Adrenal gland (tissue), 9 donors: ENCODE measurements at regions not wholly inside any gene's neighbourhood (a gene's known extent, or its start where the extent isn't known, plus 50 kb on each side); places are given as distances from the start of the nearest gene placed in this dataset.

ENCODE experiments used
- DNase-seq, 7 donors: peaks; one replicate each; pipeline ENCODE4 v3.0.0-alpha.2; 2019 to 2020
- H3K27ac ChIP-seq, 5 donors: fragments of 200-600 bp; sonication (generic) in 4 of 5; 1 replicate in 3 of 5; 2 replicates in 2 of 5; pipeline versions ENCODE4 v1.5.1 to v1.8.0; 2016 to 2020; ENCODE audit warnings: mild to moderate bottlenecking in 1 of 5
- H3K27me3 ChIP-seq: fragments of 200-600 bp; 2 replicates; pipeline ENCODE4 v1.8.0; 2021
- H3K36me3 ChIP-seq, 2 donors: fragments of 200-600 bp; replicated peaks in 1 of 2; 1 replicate in 1 of 2; 2 replicates in 1 of 2; pipeline versions ENCODE4 v1.5.1 to v1.8.0; 2018 to 2022
- H3K4me1 ChIP-seq, 2 donors: fragments of 200-600 bp; replicated peaks in 1 of 2; 1 replicate in 1 of 2; 2 replicates in 1 of 2; pipeline versions ENCODE4 v1.5.1 to v1.8.0; 2018 to 2021
- H3K4me3 ChIP-seq, 4 donors: fragments of 200-600 bp; sonication (generic) in 3 of 4; one replicate each; pipeline ENCODE4 v1.5.1; 2016 to 2018
- H3K9me3 ChIP-seq, 3 donors: fragments of 200-600 bp; sonication (generic) in 1 of 3; replicated peaks in 1 of 3; 1 replicate in 2 of 3; 2 replicates in 1 of 3; pipeline versions ENCODE4 v1.5.1 to v1.8.0; 2016 to 2021
- CTCF ChIP-seq, 6 experiments: fragments of 450-650 bp in 4 of 6; fragments of 200-600 bp in 2 of 6; sonication (generic) in 1 of 6; IDR thresholded peaks; 1 replicate in 5 of 6; 2 replicates in 1 of 6; pipeline versions ENCODE4 v1.5.1 to v1.8.0; 2016 to 2021; ENCODE audit warnings: antibody characterized with exemption in 6 of 6, mild to moderate bottlenecking in 2 of 6, moderate library complexity in 1 of 6
- POLR2A ChIP-seq, 2 donors: fragments of 450-650 bp; IDR thresholded peaks; one replicate each; pipeline ENCODE4 v1.6.1; 2017; ENCODE audit warnings: antibody characterized with exemption in 2 of 2, mild to moderate bottlenecking in 2 of 2, moderate library complexity in 1 of 2
- WGBS, 4 donors: extraction: QIAGEN DNeasy Blood & Tissue Kit in 2 of 4; methylation state at CpG; one replicate each; pipeline versions ENCODE4 v1.1.5 to v1.1.7; 2013 to 2017; 5-methylcytosine and 5-hydroxymethylcytosine counted together
- intact Hi-C, 2 donors: fragments of 100-400 bp; cut with DNase I; formaldehyde crosslinking; loops; one replicate each; pipeline versions ENCODE4 v1.14.1 to v1.15.0; 2022 to 2023
- donor health status: healthy with polysubstance abuse.
- donor health status: Bipolar disorder and iron deficiency.
- donor health status: DM: yes; HTN: yes; CAD: no.
- donor health status: DM: no; HTN: no; CAD: no.
- donor health status: DM: no; HTN: no; CAD: no.

GRCh38 chr20:17142666-17143065 is 84.2 kb upstream of the PCSK2 start:
- whole genome bisulfite sequencing, 4 donors: 57 to 67% (median 60%) methylated on average over 3 of the region's 3 CpGs
- TF ChIP-seq CTCF (IDR thresholded peaks at IDR 0.05): no peak
- no peak for TF ChIP-seq POLR2A (IDR thresholded peaks at IDR 0.05)

GRCh38 chr20:17150858-17151257 is 76.0 kb upstream of the PCSK2 start:
- Histone ChIP-seq H3K4me1 (no peaks in the 10 kb centered on the region), H3K36me3 (no peaks in the 10 kb centered on the region), H3K9me3 (no peaks in the 10 kb centered on the region), H3K27ac (no peak overlapping the region), H3K27me3 (no peaks in the 10 kb centered on the region), H3K4me3 (no peak overlapping the region)
- WGBS, 4 donors: 30 to 43% (median 41%) methylated on average over 1 of the region's 1 CpG
- intact Hi-C loops: no loop called here
- no peak for TF ChIP-seq CTCF (IDR thresholded peaks at IDR 0.05)
- DNase-seq: no peak

More at GRCh38 chr20:17142666-17143065, 84.2 kb upstream of the PCSK2 start:
- Histone ChIP-seq H3K4me3 (no peak overlapping the region), H3K4me1 (no peaks in the 10 kb centered on the region), H3K9me3 (no peaks in the 10 kb centered on the region), H3K36me3 (no peaks in the 10 kb centered on the region), H3K27me3 (no peaks in the 10 kb centered on the region), H3K27ac (no peak overlapping the region)
- intact Hi-C loops: no loop called here
- DNase-seq: no peak

DNA sequence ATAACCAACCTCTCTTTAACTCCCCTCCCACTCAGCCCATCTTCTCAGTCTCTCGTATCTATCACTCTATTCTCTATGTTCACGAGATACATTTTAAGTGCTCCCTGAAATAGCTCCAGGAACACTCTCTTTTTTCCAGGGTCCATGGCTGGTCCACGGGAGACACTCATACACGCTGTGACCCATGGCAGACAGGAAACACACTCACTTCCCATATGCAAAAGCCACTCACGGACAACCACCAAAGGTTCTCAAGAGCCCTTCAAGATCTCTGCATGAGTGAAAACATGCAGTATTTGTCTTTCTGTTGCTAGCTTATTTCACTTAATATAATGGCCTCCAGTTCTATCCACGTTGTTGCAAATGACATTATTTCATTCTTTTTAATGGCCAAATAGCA is 71.4 kb upstream of the PCSK2 start:
- Histone ChIP-seq H3K36me3 (no peaks in the 10 kb centered on the region), H3K4me1 (no peaks in the 10 kb centered on the region), H3K27me3 (no peaks in the 10 kb centered on the region), H3K27ac (no peak overlapping the region), H3K4me3 (no peak overlapping the region), H3K9me3 (no peaks in the 10 kb centered on the region)
- no peak for TF ChIP-seq CTCF (IDR thresholded peaks at IDR 0.05)
- no peak for TF ChIP-seq POLR2A (IDR thresholded peaks at IDR 0.05)
- 55 to 65% (median 60%) methylated on average over 6 of the region's 6 CpGs for WGBS, 4 donors
- DNase-seq: no peak
- intact Hi-C loops: no loop called here

GRCh38 chr20:17158701-17159100 is 68.1 kb upstream of the PCSK2 start:
- WGBS, 4 donors: 66 to 74% (median 72%) methylated on average over 2 of the region's 2 CpGs
- Histone ChIP-seq H3K36me3 (no peaks in the 10 kb centered on the region), H3K4me3 (no peak overlapping the region), H3K27me3 (no peaks in the 10 kb centered on the region), H3K4me1 (no peaks in the 10 kb centered on the region), H3K27ac (no peak overlapping the region), H3K9me3 (no peaks in the 10 kb centered on the region)
- DNase-seq: no peak
- intact Hi-C loops: no loop called here
- TF ChIP-seq CTCF (IDR thresholded peaks at IDR 0.05) (no peak), POLR2A (IDR thresholded peaks at IDR 0.05) (no peak)
